ENCODE measurements at regions not wholly inside any gene's neighbourhood (a gene's known extent, or its start where the extent isn't known, plus 50 kb on each side); places are given as distances from the start of the nearest gene placed in this dataset.

GRCh38 chr1:75993661-75994060 lies 61.5 kb upstream of the ASB17 start:
- TF ChIP-seq, protein P1, sequence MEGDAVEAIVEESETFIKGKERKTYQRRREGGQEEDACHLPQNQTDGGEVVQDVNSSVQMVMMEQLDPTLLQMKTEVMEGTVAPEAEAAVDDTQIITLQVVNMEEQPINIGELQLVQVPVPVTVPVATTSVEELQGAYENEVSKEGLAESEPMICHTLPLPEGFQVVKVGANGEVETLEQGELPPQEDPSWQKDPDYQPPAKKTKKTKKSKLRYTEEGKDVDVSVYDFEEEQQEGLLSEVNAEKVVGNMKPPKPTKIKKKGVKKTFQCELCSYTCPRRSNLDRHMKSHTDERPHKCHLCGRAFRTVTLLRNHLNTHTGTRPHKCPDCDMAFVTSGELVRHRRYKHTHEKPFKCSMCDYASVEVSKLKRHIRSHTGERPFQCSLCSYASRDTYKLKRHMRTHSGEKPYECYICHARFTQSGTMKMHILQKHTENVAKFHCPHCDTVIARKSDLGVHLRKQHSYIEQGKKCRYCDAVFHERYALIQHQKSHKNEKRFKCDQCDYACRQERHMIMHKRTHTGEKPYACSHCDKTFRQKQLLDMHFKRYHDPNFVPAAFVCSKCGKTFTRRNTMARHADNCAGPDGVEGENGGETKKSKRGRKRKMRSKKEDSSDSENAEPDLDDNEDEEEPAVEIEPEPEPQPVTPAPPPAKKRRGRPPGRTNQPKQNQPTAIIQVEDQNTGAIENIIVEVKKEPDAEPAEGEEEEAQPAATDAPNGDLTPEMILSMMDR (IDR thresholded peaks at IDR 0.05), result no peak
- no peak for TF ChIP-seq POLR2A (IDR thresholded peaks at IDR 0.05)
